ENCODE measurements at regions not wholly inside any gene's neighbourhood (a gene's known extent, or its start where the extent isn't known, plus 50 kb on each side); places are given as distances from the start of the nearest gene placed in this dataset.
"Not testable (repeated sequence)": the region's sequence is repeated elsewhere in the genome, so short reads cannot be mapped to it uniquely, and the experiment has no call there.

DNA sequence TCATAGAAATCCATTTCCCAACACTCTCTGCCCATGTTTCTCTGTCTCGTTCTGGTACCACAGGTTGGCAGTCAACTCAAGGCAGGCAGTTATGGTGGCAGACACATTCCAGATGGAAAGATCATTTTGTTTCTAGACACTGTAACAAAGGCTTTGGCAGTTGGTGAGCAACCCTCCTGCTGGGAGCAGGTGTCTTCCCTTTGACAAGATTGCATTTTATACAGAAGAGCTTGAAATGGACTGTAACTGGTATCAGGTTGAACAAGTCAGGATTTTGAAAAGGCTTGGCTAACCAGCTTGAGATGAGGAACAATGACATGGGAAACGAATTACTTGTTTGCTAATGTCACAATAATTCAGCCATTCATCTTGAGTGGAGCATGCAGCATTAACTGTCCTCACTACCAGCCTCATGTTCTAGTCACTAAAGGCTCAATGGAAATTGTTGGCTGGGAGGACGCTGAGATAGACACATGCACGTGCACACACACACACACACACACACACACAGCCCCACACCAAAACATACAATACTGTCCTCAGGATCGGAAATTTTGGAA lies 170.0 kb downstream of the SEMA6D start:
- DNase-seq, result no peak

DNA sequence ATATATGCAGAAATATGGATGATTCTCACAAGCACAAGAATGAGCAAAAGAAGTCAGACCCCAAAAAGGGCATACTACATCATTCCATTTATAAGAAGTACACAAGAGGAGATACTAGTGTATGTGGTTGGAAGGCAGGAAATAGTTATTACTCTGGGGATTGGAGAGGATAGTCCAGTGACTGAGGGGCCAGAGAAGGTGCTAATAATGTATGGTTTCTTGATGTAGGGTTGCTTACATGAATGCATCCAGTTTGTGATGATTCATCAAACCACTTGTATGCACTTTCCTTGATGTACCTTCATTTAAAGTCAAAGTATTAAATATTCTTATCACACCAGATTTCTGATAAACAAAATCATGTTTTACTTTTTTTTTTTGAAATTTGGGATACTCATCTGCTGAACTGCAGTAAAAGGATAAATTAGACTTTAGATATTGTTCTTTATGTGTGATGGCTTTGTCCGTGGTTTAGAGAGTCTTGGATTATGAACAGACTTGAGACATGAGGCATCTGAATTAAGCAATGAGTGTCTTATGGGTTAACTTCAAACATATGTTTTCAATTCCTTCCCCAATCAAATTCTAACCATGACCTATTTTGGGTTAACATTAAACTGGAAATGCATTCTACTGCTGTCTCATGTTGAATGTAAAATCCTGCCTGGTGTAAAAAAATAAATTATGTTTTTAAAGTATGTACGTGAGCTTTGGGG lies 171.2 kb downstream of the SEMA6D start:
- no peak for DNase-seq

DNA sequence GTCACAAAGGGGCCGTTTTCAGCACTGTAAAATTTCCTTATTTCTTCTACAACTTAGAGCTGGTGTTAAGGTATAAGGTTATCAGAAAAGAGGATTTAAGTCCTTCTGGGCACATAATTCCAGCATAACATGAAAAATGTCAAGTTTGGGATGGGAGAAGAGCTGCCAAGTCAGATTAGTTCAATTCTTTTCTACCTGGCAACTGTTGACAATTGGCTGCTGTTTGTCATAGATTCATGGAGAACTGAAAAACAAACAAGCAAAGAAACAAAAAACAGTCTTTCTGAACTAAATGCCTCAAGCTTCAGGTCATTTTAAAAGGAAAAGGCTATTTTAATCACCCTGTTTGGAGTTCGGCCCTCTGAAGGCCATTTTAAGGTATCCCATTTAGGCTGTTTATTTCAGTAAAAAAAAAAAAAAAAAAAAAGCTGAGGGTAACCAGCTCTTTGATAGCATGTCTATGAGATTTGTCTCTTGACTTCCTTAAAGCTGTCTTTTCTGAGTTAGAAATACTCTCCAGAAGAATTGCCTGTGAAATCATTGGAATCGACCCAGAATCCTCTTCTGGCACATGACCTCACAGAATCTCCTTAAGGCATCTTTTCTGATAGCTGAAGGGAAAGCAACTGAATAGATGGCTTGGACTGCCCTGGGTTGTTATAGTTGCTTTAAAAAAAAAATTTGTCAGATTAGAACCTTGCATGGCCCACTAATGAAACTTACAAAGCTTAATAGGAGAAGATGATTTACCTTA lies 173.3 kb downstream of the SEMA6D start:
- DNase-seq, result no peak

DNA sequence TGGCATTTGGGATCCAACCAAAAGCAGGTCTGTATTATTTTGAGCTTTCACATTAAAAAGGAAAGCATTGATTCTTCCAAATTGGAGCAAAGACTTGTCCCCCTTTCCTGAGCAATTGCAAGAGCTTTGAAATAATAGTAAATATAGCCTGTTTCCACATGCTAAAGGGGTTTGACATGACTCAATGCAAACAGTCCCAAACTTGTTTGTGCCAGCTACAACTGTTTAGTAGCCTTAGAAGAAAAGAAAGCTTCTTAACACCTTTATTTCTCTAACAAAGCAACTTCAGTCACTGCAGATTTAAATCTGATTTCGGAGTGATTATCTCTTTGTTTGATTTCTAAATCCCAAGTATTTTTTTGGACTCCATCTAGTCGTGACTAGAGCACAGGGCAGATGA lies 180.2 kb downstream of the SEMA6D start:
- no peak for DNase-seq

DNA sequence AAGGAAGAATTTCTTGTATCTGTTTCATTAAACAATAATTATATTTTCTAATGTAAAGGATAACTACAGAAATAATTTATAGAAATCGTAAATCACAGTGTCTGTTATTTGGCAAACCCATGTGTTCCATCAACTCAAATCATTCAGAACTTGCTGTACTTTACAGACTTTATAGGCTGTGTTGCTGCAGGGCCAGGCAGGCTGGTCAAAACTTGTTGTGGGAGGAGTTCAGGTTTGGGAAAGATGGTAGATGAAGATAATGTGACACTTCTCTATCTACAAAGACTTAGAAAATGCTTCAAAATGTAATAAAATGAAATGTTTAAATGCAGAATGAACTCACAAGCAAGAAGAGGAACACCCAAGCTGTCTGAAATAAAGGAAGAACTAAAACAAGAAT lies 183.4 kb downstream of the SEMA6D start:
- DNase-seq, result no peak

DNA sequence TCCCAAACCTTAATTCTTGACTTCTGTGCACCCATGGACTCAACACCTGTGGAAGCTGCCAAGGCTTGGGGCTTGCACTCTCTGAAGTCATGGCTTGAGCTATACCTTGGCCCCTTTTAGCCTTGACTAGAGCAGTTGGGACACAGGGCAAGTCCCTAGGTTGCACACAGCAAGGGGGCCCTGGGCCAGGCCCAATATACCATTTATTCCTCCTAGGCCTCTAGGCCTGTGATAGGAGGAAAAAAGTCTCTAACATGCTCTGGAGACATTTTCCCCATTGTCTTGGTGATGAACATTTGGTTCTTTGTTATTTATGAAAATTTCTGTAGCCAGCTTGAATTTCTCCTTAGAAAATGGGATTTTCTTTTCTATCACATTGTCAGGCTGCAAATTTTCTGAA lies 186.1 kb downstream of the SEMA6D start:
- DNase-seq, result no peak

DNA sequence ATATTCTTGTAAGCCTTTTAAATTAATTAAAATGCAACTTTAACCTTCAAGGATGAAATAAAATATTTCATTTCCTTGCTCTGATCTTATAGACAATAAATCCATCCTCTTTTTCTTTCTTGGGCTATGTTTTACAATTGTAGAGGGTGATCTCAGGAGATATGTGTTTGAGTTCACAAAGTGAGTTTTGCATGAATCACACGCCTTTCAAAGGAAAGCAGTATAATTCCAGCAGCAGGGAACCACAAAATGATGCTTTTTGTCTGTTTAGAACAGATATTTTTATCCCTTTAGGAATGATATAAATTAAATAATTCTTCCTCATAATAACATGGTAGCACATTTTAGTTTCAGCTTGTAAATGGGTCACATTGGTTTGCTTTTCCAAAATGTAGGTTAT lies 191.2 kb downstream of the SEMA6D start:
- DNase-seq, result no peak

DNA sequence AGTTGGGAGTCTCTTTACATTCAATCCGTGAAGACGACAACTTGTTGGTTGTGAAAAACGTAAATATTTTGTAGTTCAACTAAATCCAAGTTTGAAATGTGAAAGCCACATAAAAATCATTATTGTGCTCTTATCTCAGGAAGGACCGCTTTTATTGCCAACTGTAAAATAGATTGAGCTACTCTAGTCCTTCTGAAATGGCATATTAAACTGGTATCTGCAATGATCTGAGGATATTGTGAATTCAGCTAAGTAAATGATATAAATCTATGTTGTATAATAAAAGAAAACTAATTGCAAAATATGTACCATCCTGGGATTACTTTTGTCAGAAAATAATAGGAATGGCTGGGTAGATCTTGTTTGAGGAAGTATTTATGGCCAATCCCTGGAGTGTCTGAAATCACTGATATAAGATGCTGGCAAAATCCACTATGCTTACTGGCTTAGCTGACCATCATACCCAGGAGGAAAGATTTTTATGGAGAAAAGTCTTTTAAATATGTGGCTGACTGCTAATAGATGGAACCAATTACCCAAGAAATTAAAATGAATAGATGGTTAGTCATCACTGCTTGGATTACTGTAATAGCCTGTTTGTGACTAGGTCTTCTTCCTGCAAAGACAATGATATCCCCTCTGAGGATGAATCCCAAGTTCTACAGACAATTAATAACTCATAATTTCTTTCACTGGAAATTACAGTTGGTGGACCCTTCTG lies 191.8 kb downstream of the SEMA6D start:
- no peak for DNase-seq

DNA sequence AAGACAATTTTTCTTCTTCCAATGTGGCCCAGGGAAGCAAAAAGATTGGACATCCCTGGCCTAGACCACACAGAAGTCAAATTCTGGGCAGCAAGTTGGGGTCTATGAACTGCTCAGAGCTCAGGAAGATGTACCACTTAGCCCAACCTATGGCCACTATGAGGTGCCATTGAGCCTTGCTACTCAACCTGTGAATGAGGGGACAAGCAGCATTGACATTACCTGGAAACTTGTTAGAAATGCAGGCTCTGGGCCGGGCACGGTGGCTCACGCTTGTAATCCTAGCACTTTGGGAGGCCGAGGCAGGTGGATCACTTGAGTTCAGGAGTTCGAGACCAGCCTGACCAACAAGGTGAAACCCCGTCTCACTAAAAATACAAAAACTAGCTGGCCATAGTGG lies 195.6 kb downstream of the SEMA6D start:
- not testable (repeated sequence) for DNase-seq

DNA sequence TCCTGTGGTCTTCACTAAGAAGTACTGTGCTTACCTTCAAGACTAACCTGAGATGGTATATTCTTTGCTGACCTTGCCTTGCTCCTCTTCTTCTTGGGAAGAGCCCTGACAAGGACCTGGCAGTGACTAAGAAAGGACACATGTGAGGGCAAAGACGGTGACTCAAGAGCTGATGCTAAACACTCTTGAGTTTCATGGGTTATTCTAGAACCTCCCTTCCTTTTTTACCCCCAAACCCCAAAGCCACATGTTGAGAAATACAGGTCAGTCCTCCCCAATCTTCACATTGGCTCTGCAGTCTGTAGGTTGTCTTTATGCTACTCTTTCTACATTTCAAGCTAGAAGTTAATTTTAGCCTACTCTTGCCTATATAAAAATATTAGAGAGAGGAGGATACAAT lies 200.6 kb downstream of the SEMA6D start:
- peak in 2 of 3 donors; percentile 2 to 3 for DNase-seq

DNA sequence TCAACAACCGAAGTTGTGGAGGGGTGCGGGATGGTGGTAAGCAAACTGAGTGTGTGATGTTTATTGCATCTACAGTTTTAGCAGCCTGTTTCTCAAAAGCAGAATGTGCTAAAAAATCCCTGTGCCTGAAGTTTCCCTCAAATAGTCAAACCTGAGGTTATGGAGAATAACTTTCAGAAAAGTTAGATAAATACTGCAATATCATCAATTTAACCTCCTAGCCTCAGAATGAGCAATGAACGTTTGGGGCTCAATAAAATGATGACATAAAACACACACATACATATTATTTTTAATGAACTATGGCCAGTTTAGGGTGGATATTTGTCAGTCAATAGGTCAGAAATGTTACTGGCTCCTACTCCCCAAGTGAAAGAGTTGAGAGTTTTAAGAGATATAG lies 201.6 kb downstream of the SEMA6D start:
- DNase-seq, result no peak

DNA sequence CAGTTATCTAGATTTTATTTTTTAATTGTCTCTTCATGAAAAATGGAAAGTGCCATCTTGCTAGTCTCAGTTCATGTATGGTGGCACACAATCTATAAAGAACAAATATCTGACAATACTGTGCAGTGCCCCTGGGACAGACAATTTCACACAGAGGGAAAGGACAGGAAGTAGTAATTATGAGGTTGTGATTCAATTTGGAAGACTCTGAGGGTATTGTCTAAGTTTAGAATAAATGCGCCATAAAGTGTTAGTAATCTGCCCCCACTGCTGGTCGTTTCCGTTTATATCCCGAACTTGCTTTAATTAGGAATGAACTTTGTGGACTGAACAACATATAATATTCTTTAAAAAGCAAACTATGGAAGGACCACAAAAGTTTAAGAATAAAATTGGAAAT lies 196.4 kb upstream of the SLC24A5 start:
- DNase-seq, result no peak

DNA sequence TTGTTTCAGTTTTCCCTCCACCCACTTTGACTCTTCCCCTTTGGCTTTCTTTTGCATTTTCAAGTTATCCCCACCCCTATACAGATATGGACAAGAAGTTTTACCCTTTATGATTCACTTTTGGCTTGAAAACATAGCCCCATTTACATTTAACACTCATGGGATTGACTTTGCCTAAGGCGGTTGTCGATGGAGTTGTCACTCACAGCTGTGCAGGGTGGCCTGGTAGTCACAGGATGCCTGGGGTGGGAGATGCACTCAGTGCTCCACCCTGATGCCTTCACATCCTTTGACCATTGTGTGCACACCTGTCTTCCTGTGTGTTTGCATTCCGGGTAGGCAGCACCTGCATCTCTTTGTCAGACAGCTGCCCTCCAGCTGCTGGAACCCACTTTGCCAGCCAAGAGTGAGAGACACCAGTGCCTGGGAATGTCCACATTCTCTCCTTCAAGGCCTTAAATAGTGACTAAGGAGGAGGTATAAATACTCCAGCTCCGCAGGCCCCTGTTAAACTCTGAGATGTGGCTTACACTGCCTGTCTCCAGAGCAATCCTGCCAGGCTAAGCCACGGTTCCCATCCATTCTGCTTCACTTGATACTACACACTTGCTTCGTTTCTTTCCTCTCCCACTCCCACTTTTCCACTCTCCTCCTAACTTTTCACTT lies 191.5 kb upstream of the SLC24A5 start:
- no peak for DNase-seq

DNA sequence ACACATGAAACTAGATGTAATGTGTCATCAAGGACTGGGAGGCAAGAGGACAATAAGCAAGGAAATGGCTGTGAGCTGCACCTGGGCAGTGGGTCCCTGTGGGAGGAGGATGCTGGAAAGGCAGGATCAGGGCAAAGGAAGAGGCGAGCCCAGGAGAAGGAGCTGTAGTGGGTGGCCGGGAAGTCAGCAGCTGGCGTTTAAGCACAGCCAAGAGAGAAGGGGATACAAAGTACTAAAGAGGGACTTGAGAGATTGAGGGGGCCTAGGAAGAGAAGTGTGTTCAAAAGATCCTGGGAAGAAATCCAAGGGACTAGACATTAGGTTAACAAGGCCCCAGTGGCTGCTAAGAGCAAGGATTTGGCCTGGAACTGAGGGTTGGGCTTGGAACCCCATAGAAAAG lies 188.5 kb upstream of the SLC24A5 start:
- DNase-seq, result no peak

DNA sequence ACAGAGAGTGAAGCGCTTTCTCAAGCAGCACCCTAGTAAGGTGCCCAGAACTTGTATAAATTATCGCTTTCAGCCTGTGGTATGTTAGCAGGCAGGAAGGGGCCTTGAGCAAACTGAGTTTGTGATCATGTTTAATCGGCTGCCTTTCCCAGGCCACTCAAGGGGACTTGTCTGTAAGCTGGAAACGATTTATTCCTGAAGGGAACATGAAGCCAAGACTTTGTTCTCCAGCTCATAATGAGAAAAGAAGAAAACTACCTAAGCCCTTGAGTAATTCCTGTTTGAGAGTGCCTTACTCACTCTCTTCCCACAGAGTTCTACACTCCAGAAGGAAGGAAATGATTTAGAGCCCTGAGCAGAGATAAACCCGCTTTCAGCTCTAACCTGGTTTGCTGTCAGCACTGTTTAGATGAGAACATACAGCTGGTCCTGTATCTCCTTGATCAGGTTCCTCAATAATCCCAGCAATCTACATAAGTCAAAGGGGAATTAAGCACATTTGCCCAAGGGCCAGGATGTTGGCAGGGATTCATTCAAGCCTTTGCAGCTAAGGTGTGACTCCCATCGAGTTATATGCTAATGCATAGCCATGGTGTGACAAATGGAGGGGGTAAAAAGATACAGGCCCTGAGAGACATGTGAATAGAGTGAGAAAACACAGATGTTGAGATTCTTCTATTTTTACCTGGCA lies 187.7 kb upstream of the SLC24A5 start:
- DNase-seq, result no peak

DNA sequence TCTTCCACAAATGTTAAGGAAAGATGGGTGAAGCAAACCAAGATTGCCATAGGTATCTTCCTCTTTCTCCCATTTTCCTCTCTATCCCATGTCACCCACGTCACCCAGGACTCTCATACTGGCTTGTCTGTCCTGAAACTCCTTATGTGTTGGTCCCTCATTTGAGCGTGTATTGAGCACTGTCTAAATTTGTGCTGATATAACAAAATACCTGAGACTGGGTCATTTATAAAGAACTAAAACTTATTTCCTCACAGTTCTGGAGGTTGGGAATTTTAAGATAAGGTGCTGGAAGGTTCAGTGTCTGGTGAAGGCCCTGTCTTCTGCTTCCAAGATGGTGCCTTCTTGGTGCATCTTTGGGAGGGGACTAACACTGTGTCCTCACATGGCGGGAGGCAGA lies 186.9 kb upstream of the SLC24A5 start:
- no peak for DNase-seq

DNA sequence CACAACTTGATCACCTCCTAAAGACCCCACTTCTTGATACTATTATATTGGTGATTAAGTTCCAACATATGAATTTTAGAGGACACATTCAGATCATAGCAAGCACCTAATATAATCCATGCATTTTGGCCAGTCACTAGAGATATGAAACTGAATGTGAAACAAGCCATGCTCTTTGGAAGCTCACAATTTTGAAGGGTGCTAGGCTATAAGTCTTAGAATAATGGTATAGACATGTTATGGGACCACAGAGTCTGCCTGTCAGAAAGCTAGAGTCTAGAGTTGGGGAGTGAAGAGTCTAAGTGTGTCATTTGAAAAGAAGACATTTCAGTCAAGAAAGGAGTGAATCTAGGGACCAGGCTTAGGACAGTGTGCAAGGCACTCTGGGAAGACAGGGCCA lies 186.4 kb upstream of the SLC24A5 start:
- DNase-seq, result no peak

DNA sequence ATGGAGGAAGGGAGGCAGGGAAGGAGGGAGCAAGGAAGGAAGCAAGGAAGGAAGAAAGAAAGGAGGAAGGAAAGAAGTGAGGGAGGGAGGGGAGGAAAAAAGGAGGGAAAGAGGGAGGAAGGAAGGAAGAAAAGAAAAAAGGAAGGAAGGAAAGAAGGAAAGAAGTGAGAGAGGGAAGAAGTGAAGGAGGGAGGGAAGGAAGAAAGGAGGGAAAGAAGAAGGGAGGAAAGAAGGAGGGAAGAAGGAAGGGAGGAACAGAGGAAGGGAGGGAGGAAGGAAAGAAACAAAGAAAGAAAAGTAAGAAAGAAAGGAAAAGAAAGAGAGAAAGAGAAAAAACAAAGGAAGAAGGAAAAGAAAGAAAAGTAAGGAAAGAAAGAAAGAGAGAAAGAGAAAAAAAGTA lies 183.0 kb upstream of the SLC24A5 start:
- DNase-seq, result no peak

DNA sequence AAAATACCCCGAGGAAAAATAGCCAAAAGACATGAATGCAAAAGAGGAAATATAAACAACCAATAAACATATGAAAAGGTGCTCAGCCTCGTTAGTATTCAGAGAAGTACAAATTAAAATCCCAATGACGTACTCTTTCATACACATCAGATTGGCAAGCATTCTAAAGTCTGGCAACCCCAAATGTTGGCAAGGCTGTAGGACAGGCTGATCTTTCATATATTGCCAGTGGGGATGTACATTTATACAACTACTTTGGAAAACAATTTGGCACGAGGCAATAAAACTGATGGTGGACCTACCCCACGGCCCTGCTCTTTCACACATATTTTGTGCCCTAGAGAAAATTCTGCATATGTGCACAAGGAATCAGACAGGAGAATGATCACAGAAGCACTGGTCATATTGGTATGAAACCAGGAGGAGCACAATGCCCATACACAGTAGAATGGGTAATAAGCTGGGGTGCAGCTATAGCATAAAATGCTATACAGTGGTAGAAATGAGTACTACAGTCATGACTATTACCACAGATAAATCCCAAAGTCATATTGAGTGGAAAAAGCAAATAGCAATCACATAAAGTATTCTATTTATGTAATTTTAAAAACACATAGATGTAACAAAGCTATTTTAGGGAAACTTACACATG lies 176.0 kb upstream of the SLC24A5 start:
- DNase-seq, result no peak

DNA sequence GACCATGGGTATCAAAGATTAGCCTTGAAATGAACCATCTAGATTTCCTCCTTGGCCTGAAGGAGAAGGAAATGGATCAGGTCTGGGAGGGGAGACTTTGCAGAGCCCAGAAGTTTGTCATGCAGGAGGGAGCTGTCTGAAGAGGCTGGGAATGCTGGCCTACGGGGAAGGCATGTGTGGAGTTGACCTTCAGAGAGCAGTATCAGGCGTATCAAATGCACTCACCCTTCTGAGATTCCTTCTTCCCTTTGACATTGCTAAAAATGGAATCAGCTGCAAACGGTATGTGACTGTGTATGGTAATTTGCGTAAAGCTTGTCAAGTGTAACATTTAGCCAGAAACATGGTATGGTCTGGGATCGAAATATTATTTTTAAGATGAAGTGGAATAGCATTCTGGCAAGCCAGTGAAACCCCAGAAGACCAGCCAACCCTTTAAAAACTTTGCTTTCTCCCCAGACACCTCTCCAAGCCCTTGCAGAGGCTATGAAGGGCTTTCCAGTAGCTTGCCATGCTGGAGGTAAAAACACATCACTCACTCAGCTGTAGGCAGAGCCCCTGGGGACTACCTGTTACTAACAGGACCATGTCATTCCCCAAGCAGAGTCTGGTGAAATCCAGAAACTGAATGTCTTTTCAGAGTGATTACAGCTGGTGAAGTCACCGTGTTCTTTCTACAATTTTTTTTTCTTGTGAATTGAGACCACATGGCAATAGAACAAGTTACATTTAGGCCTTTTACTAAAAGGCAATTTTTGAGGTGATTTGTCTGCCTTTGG lies 174.7 kb upstream of the SLC24A5 start:
- DNase-seq, result no peak

DNA sequence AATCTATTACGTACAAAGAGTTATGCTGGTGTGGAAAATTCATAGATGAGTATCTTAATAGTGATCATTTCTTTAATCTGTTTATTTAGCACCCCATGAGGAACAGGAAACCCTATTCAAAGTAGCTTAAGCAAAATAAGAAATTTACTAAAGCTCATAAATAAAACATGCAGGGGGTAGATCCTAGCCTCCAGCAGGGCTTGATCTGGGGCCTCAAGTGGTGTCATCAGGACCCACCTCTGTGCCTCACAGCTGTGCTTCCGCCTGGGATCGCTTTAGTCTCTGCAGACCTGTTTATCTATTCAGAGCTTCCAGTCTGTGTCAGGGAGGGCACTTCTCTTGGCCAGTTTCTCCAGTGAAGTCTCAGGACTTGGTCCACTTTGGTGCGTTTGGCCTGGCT lies 171.0 kb upstream of the SLC24A5 start:
- no peak for DNase-seq

Data from suppressor macrophage treated with lipopolysaccharide for 1 hour (primary cell).